HepG2 (cell line): ENCODE measurements at regions not wholly inside any gene's neighbourhood (a gene's known extent, or its start where the extent isn't known, plus 50 kb on each side); places are given as distances from the start of the nearest gene placed in this dataset.
A peak's percentile ranks its signal among the peaks of the same experiment; 100 is the strongest.

ENCODE experiments used
- DNMT1 ChIP-seq: sonication (generic); formaldehyde crosslinking; IDR thresholded peaks from 2 replicates; pipeline ENCODE4 v1.5.1; 2020; ENCODE audit warnings: mild to moderate bottlenecking, missing genetic modification reagents
- ETS1 ChIP-seq: sonication (generic); formaldehyde crosslinking; IDR thresholded peaks from 2 replicates; pipeline ENCODE4 v1.4.0; 2020; ENCODE audit warnings: missing genetic modification reagents
- GTF2F1 ChIP-seq: fragments of 150-350 bp; IDR thresholded peaks from 2 replicates; pipeline ENCODE4 v1.6.1; 2014; ENCODE audit warnings: low read length
- KDM6A ChIP-seq: IDR thresholded peaks from 2 replicates; pipeline ENCODE4 v1.6.1; 2016; ENCODE audit warnings: low read depth
- NFIC ChIP-seq: IDR thresholded peaks from 2 replicates; pipeline ENCODE4 v1.6.1; 2012; ENCODE audit warnings: mild to moderate bottlenecking, low read length, inconsistent platforms
- NKX3-1 ChIP-seq: sonication (generic); formaldehyde crosslinking; IDR thresholded peaks from 2 replicates; pipeline ENCODE4 v1.5.0; 2020; ENCODE audit warnings: missing genetic modification reagents
- PHF20 ChIP-seq: sonication (generic); formaldehyde crosslinking; IDR thresholded peaks from 2 replicates; pipeline ENCODE4 v1.5.0; 2020; ENCODE audit warnings: mild to moderate bottlenecking, missing genetic modification reagents
- RAD21 ChIP-seq: fragments of 450-650 bp; formaldehyde crosslinking; IDR thresholded peaks from 2 replicates; pipeline ENCODE4 v1.5.0; 2020; ENCODE audit warnings: mild to moderate bottlenecking
- REPIN1 ChIP-seq: sonication (generic); formaldehyde crosslinking; IDR thresholded peaks from 2 replicates; pipeline ENCODE4 v1.8.0; 2022; ENCODE audit warnings: missing genetic modification reagents, low read depth, mild to moderate bottlenecking, borderline replicate concordance
- SKIL ChIP-seq: sonication (generic); formaldehyde crosslinking; IDR thresholded peaks from 2 replicates; pipeline ENCODE4 v1.8.0; 2022; ENCODE audit warnings: missing genetic modification reagents, mild to moderate bottlenecking, moderate library complexity, borderline replicate concordance
- SNAPC2 ChIP-seq: sonication (generic); formaldehyde crosslinking; IDR thresholded peaks from 2 replicates; pipeline ENCODE4 v1.8.1; 2022; ENCODE audit warnings: mild to moderate bottlenecking, missing genetic modification reagents
- ZC3H13 ChIP-seq: sonication (generic); formaldehyde crosslinking; IDR thresholded peaks from 2 replicates; pipeline ENCODE4 v1.8.1; 2023; ENCODE audit warnings: mild to moderate bottlenecking, missing genetic modification reagents, moderate library complexity
- ZNF124 ChIP-seq: sonication (generic); formaldehyde crosslinking; IDR thresholded peaks from 2 replicates; pipeline ENCODE4 v1.4.0; 2020; ENCODE audit warnings: missing genetic modification reagents
- ZNF407 ChIP-seq: sonication (generic); formaldehyde crosslinking; IDR thresholded peaks from one replicate; pipeline ENCODE4 v1.5.1; 2020; ENCODE audit warnings: mild to moderate bottlenecking, missing genetic modification reagents; ENCODE audit errors: not compliant biosample characterization
- ZNF496 ChIP-seq: sonication (generic); formaldehyde crosslinking; IDR thresholded peaks from 2 replicates; pipeline ENCODE4 v1.8.1; 2023; ENCODE audit warnings: mild to moderate bottlenecking, moderate library complexity, missing genetic modification reagents; ENCODE audit not compliant: insufficient replicate concordance
- ZNF569 ChIP-seq: sonication (generic); formaldehyde crosslinking; IDR thresholded peaks from 2 replicates; pipeline ENCODE4 v1.5.0; 2020; ENCODE audit warnings: mild to moderate bottlenecking, missing genetic modification reagents, moderate library complexity, borderline replicate concordance
- ZNF619 ChIP-seq: sonication (generic); formaldehyde crosslinking; IDR thresholded peaks from 2 replicates; pipeline ENCODE4 v1.4.0; 2020; ENCODE audit warnings: mild to moderate bottlenecking, missing genetic modification reagents
- ZNF644 ChIP-seq: IDR thresholded peaks from 2 replicates; pipeline ENCODE4 v1.6.1; 2016; ENCODE audit warnings: low read depth

- TF ChIP-seq ZNF407 (CRISPR knock-in tag): no peak
- peak; percentile 28; the same call in 1 of the 2 replicates for TF ChIP-seq RAD21 (CRISPR knock-in tag)
- no peak for TF ChIP-seq PHF20 (CRISPR knock-in tag)
- TF ChIP-seq SNAPC2 (CRISPR knock-in tag): no peak
- no peak for TF ChIP-seq DNMT1 (CRISPR knock-in tag)
- TF ChIP-seq ZNF644 (CRISPR knock-in tag): peak; percentile 99
- TF ChIP-seq ZC3H13: no peak
- TF ChIP-seq SKIL (CRISPR knock-in tag): no peak
- TF ChIP-seq NFIC: no peak
- TF ChIP-seq ZNF619 (CRISPR knock-in tag): no peak
- TF ChIP-seq GTF2F1: no peak
- TF ChIP-seq ZNF569 (CRISPR knock-in tag): no peak
- peak; percentile 58; the same call in 1 of the 2 replicates for TF ChIP-seq REPIN1 (CRISPR knock-in tag)
- no peak for TF ChIP-seq ZNF124 (CRISPR knock-in tag)
- TF ChIP-seq ZNF496 (CRISPR knock-in tag): no peak
- TF ChIP-seq KDM6A (CRISPR knock-in tag): no peak
- no peak for TF ChIP-seq NKX3-1 (CRISPR knock-in tag)
- no peak for TF ChIP-seq ETS1 (CRISPR knock-in tag)
These were observed 61.1 kb downstream of the XCL1 start (continued) for GRCh38 chr1:168637350-168637991.
